ENCODE measurements at regions not wholly inside any gene's neighbourhood (a gene's known extent, or its start where the extent isn't known, plus 50 kb on each side); places are given as distances from the start of the nearest gene placed in this dataset.

- TF ChIP-seq USF2 (IDR thresholded peaks at IDR 0.05; ENCODE audit: low read length) (no peak), RFX5 (IDR thresholded peaks at IDR 0.05; ENCODE audit: borderline replicate concordance, low read depth, low read length) (no peak)
These were observed 62.0 kb upstream of the FREM3 start (continued) for GRCh38 chr4:143762511-143762910.

Measured in H1 (cell line).